Neuronal stem cell (in vitro differentiated cells): ENCODE measurements at regions not wholly inside any gene's neighbourhood (a gene's known extent, or its start where the extent isn't known, plus 50 kb on each side); places are given as distances from the start of the nearest gene placed in this dataset.

Source experiments
- DNase-seq: peaks from one replicate; pipeline ENCODE4 v3.0.0-alpha.2; 2013; ENCODE audit warnings: low spot score
- H2AFZ ChIP-seq: one replicate; pipeline ENCODE4 v1.6.1; 2013; ENCODE audit warnings: mild to moderate bottlenecking, low read length, inconsistent platforms
- H2AK5ac ChIP-seq: 2 replicates; pipeline ENCODE4 v1.6.1; 2013; ENCODE audit warnings: low read depth, mild to moderate bottlenecking, inconsistent platforms, low read length, moderate library complexity, mixed read lengths
- H2BK120ac ChIP-seq: 2 replicates; pipeline ENCODE4 v1.6.1; 2013; ENCODE audit warnings: low read depth, mild to moderate bottlenecking, inconsistent platforms, low read length, moderate library complexity, mixed read lengths
- H2BK12ac ChIP-seq: one replicate; pipeline ENCODE4 v1.6.1; 2013; ENCODE audit warnings: low read length, inconsistent platforms
- H2BK15ac ChIP-seq: 2 replicates; pipeline ENCODE4 v1.6.1; 2013; ENCODE audit warnings: mild to moderate bottlenecking, low read length, inconsistent platforms, mixed read lengths
- H2BK5ac ChIP-seq: one replicate; pipeline ENCODE4 v1.6.1; 2013; ENCODE audit warnings: inconsistent platforms, mild to moderate bottlenecking, low read length, moderate library complexity
- H3K14ac ChIP-seq: one replicate; pipeline ENCODE4 v1.6.1; 2013; ENCODE audit warnings: low read length, inconsistent platforms
- H3K18ac ChIP-seq: 2 replicates; pipeline ENCODE4 v1.6.1; 2013; ENCODE audit warnings: low read length, inconsistent platforms
- H3K23ac ChIP-seq: 2 replicates; pipeline ENCODE4 v1.6.1; 2013; ENCODE audit warnings: low read depth, mild to moderate bottlenecking, mixed read lengths, low read length, inconsistent platforms; ENCODE audit not compliant: poor library complexity
- H3K27ac ChIP-seq: replicated peaks from 3 replicates; pipeline ENCODE4 v1.5.1; 2013; ENCODE audit warnings: low read length, inconsistent platforms
- H3K27me3 ChIP-seq, 3 experiments: 2 replicates each; pipeline ENCODE4 v1.6.1; 2013; ENCODE audit warnings: low read length in 3 of 3, mild to moderate bottlenecking in 2 of 3, inconsistent platforms in 1 of 3, low read depth in 1 of 3, mixed read lengths in 1 of 3, moderate library complexity in 1 of 3; ENCODE audit not compliant: control insufficient read depth in 3 of 3, insufficient read depth in 3 of 3
- H3K36me3 ChIP-seq, 2 donors: replicated peaks in 1 of 2; 2 replicates each; pipeline ENCODE4 v1.6.1; 2013; ENCODE audit warnings: low read length in 2 of 2; ENCODE audit not compliant: control insufficient read depth in 2 of 2, insufficient read depth in 2 of 2
- H3K4ac ChIP-seq: 2 replicates; pipeline ENCODE4 v1.6.1; 2013; ENCODE audit warnings: inconsistent platforms, mild to moderate bottlenecking, low read length, moderate library complexity
- H3K4me1 ChIP-seq, 2 donors: 1 replicate in 1 of 2; 2 replicates in 1 of 2; pipeline ENCODE4 v1.6.1; 2013; ENCODE audit warnings: low read length in 2 of 2, low read depth in 1 of 2; ENCODE audit not compliant: control insufficient read depth in 2 of 2, insufficient read depth in 1 of 2
- H3K4me2 ChIP-seq: one replicate; pipeline ENCODE4 v1.6.1; 2013; ENCODE audit warnings: mild to moderate bottlenecking, low read length, inconsistent platforms; ENCODE audit not compliant: insufficient read depth, poor library complexity, severe bottlenecking
- H3K4me3 ChIP-seq, 2 donors: 2 replicates each; pipeline ENCODE4 v1.5.1; 2013; ENCODE audit warnings: low read length in 2 of 2, mild to moderate bottlenecking in 2 of 2, inconsistent platforms in 1 of 2, moderate library complexity in 1 of 2
- H3K79me1 ChIP-seq: one replicate; pipeline ENCODE4 v1.6.1; 2013; ENCODE audit warnings: low read depth, mild to moderate bottlenecking, inconsistent platforms, low read length, moderate library complexity
- H3K9ac ChIP-seq: one replicate; pipeline ENCODE4 v1.6.1; 2013; ENCODE audit warnings: mild to moderate bottlenecking, low read depth, low read length, inconsistent platforms; ENCODE audit not compliant: poor library complexity
- H3K9me3 ChIP-seq, 2 donors: replicated peaks in 1 of 2; 2 replicates each; pipeline versions ENCODE3 to v1.6.1; 2013; ENCODE audit warnings: low read length in 2 of 2, mild to moderate bottlenecking in 2 of 2, inconsistent platforms in 1 of 2, low read depth in 1 of 2, mixed read lengths in 1 of 2, moderate library complexity in 1 of 2; ENCODE audit not compliant: control insufficient read depth in 2 of 2, insufficient read depth in 1 of 2
- H4K8ac ChIP-seq: one replicate; pipeline ENCODE4 v1.6.1; 2013; ENCODE audit warnings: low read depth, mild to moderate bottlenecking, inconsistent platforms, low read length, moderate library complexity
- H4K91ac ChIP-seq: one replicate; pipeline ENCODE4 v1.6.1; 2013; ENCODE audit warnings: low read length, low read depth, mild to moderate bottlenecking, inconsistent platforms; ENCODE audit not compliant: poor library complexity
- WGBS, 2 donors: extraction: QIAGEN DNeasy Blood & Tissue Kit; methylation state at CpG; one replicate each; pipeline ENCODE4 v1.1.7; 2013; ENCODE audit warnings: missing lambda C conversion rate in 2 of 2, mixed read lengths in 1 of 2; ENCODE audit not compliant: insufficient read length in 2 of 2, insufficient replicate concordance in 1 of 2; ENCODE audit errors: extremely low coverage in 2 of 2; 5-methylcytosine and 5-hydroxymethylcytosine counted together

GRCh38 chr7:11256501-11256900 is 282.8 kb downstream of the PHF14 start:
- H3K79me1 ChIP-seq = no peaks in the 10 kb centered on the region
- no peak overlapping the region for H3K4me3 ChIP-seq
- H3K36me3 ChIP-seq = peaks cover 0 to 1% of the 10 kb centered on the region in 2 donors
- no peak overlapping the region for H4K8ac ChIP-seq
- H3K4me1 ChIP-seq = peaks cover 0 to 2% of the 10 kb centered on the region in 2 donors
- no CpG with 5 or more reads among the region's 4 CpGs for WGBS, 2 donors
- H3K23ac ChIP-seq = no peak overlapping the region
- H3K18ac ChIP-seq = no peak overlapping the region
- DNase-seq = no peak
- no peak overlapping the region for H3K4ac ChIP-seq
- no peak overlapping the region for H2BK12ac ChIP-seq
- no peak overlapping the region for H3K9ac ChIP-seq
- no peak overlapping the region for H2BK5ac ChIP-seq
- no peak overlapping the region for H2BK120ac ChIP-seq
- no peak overlapping the region for H2AK5ac ChIP-seq
- H2AFZ ChIP-seq = no peak overlapping the region
- H3K4me2 ChIP-seq = no peak overlapping the region
- H3K27ac ChIP-seq = no peak overlapping the region
- no peaks in the 10 kb centered on the region for H3K27me3 ChIP-seq
- H4K91ac ChIP-seq = no peak overlapping the region
- H2BK15ac ChIP-seq = no peak overlapping the region
- H3K9me3 ChIP-seq = no peaks in the 10 kb centered on the region
- H3K14ac ChIP-seq = no peak overlapping the region

- Histone ChIP-seq H3K14ac (no peak overlapping the region), H3K27me3 (no peaks in the 10 kb centered on the region), H4K8ac (no peak overlapping the region), H2BK5ac (no peak overlapping the region), H3K27ac (no peak overlapping the region), H4K91ac (no peak overlapping the region), H3K36me3 (no peaks in the 10 kb centered on the region), H3K9me3 (no peaks in the 10 kb centered on the region), H2AK5ac (no peak overlapping the region), H3K4me3 (no peak overlapping the region), H3K4me2 (no peak overlapping the region), H2BK120ac (no peak overlapping the region), H2BK12ac (no peak overlapping the region), H3K18ac (no peak overlapping the region), H2BK15ac (no peak overlapping the region), H3K79me1 (no peaks in the 10 kb centered on the region), H3K9ac (no peak overlapping the region), H2AFZ (no peak overlapping the region), H3K4ac (no peak overlapping the region), H3K4me1 (no peaks in the 10 kb centered on the region), H3K23ac (no peak overlapping the region)
- no peak for DNase-seq
Observed at GRCh38 chr7:11261470-11261869, 287.8 kb downstream of the PHF14 start.

GRCh38 chr7:11266101-11266500 is 292.4 kb downstream of the PHF14 start:
- Histone ChIP-seq H3K9me3 (no peaks in the 10 kb centered on the region), H3K27me3 (no peaks in the 10 kb centered on the region), H3K18ac (no peak overlapping the region), H2BK120ac (no peak overlapping the region), H3K36me3 (no peaks in the 10 kb centered on the region), H2BK12ac (no peak overlapping the region), H3K4me1 (no peaks in the 10 kb centered on the region), H3K14ac (no peak overlapping the region), H4K8ac (no peak overlapping the region), H3K9ac (no peak overlapping the region), H3K27ac (no peak overlapping the region), H3K4ac (no peak overlapping the region), H3K4me2 (no peak overlapping the region), H3K4me3 (no peak overlapping the region), H3K23ac (no peak overlapping the region), H4K91ac (no peak overlapping the region), H2BK15ac (no peak overlapping the region), H2AFZ (no peak overlapping the region), H2BK5ac (no peak overlapping the region), H2AK5ac (no peak overlapping the region), H3K79me1 (no peaks in the 10 kb centered on the region)
- no peak for DNase-seq
- WGBS, 2 donors = no CpG with 5 or more reads among the region's 2 CpGs

GRCh38 chr7:11272352-11272751 is 298.7 kb downstream of the PHF14 start:
- DNase-seq = no peak

More at GRCh38 chr7:11272352-11272751, 298.7 kb downstream of the PHF14 start:
- Histone ChIP-seq H3K27me3 (no peaks in the 10 kb centered on the region), H4K91ac (no peak overlapping the region), H2BK15ac (no peak overlapping the region), H3K23ac (no peak overlapping the region), H3K14ac (no peak overlapping the region), H3K9me3 (no peaks in the 10 kb centered on the region), H2BK120ac (no peak overlapping the region), H3K4me3 (no peak overlapping the region), H3K4ac (no peak overlapping the region), H2AFZ (no peak overlapping the region), H3K27ac (no peak overlapping the region), H2BK5ac (no peak overlapping the region), H3K9ac (no peak overlapping the region), H3K4me1 (peaks cover 2% of the 10 kb centered on the region in 2 donors), H3K79me1 (no peaks in the 10 kb centered on the region), H4K8ac (no peak overlapping the region), H2BK12ac (no peak overlapping the region), H2AK5ac (no peak overlapping the region), H3K36me3 (no peaks in the 10 kb centered on the region), H3K4me2 (no peak overlapping the region), H3K18ac (no peak overlapping the region)
- no CpG with 5 or more reads among the region's 2 CpGs for WGBS, 2 donors
